HEK293T (cell line): ENCODE measurements at regions not wholly inside any gene's neighbourhood (a gene's known extent, or its start where the extent isn't known, plus 50 kb on each side); places are given as distances from the start of the nearest gene placed in this dataset.

Experiments
- ARNT ChIP-seq: fragments of 450-650 bp; IDR thresholded peaks from 2 replicates; pipeline ENCODE4 v1.6.1; 2017; ENCODE audit warnings: mild to moderate bottlenecking
- BHLHE40 ChIP-seq: fragments of 450-650 bp; IDR thresholded peaks from 2 replicates; pipeline ENCODE4 v1.6.1; 2016; ENCODE audit warnings: mild to moderate bottlenecking, moderate library complexity, borderline replicate concordance
- ELF4 ChIP-seq: fragments of 450-650 bp; IDR thresholded peaks from 2 replicates; pipeline ENCODE4 v1.6.1; 2017; ENCODE audit warnings: antibody characterized with exemption
- FOXK2 ChIP-seq: fragments of 450-650 bp; IDR thresholded peaks from 2 replicates; pipeline ENCODE4 v1.6.1; 2016; ENCODE audit warnings: mild to moderate bottlenecking
- HDGF ChIP-seq: fragments of 450-650 bp; IDR thresholded peaks from 2 replicates; pipeline ENCODE4 v1.6.1; 2017; ENCODE audit warnings: antibody characterized with exemption, borderline replicate concordance
- NFRKB ChIP-seq: fragments of 450-650 bp; IDR thresholded peaks from 2 replicates; pipeline ENCODE4 v1.6.1; 2016; ENCODE audit warnings: mild to moderate bottlenecking, moderate library complexity
- SP1 ChIP-seq: fragments of 450-650 bp; IDR thresholded peaks from 2 replicates; pipeline ENCODE4 v1.6.1; 2017
- SUZ12 ChIP-seq: fragments of 450-650 bp; IDR thresholded peaks from 2 replicates; pipeline ENCODE4 v1.6.1; 2016; ENCODE audit warnings: mild to moderate bottlenecking
- TARDBP ChIP-seq: fragments of 450-650 bp; IDR thresholded peaks from 2 replicates; pipeline ENCODE4 v1.6.1; 2016

DNA sequence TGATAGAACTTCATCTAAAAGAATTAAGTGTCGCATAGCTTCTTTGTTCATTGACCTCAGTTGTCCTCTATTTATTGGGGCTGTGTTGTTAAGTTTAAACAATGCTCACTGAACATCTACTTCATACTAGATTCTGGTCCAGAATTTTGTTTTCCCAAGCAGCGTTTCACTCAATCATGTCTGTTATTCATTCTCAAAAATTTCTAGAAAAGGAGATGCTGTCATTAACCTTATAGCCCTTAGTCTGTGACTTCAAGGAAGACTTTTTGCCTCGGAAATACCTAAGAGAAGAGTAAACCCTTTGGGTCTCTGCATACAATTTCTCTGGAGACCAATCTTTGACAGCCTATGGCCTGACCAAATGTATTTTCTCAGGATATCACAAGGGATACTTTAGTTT is 171.7 kb downstream of the FGF1 start:
- no peak for TF ChIP-seq SUZ12
- no peak for TF ChIP-seq NFRKB
- no peak for TF ChIP-seq FOXK2
- no peak for TF ChIP-seq SP1
- no peak for TF ChIP-seq ELF4
- no peak for TF ChIP-seq HDGF
- TF ChIP-seq ARNT, result no peak
- TF ChIP-seq TARDBP, result no peak
- no peak for TF ChIP-seq BHLHE40
